ENCODE measurements at regions not wholly inside any gene's neighbourhood (a gene's known extent, or its start where the extent isn't known, plus 50 kb on each side); places are given as distances from the start of the nearest gene placed in this dataset.

GRCh38 chr15:46120713-46121112 is 485.9 kb downstream of the SQOR start:
- no peak for TF ChIP-seq YY1 (IDR thresholded peaks at IDR 0.05; ENCODE audit: low read depth)
- TF ChIP-seq NFIC (IDR thresholded peaks at IDR 0.05): no peak
- TF ChIP-seq ZBTB7A (IDR thresholded peaks at IDR 0.05; ENCODE audit: low read depth): no peak
- no peak for TF ChIP-seq EP300 (IDR thresholded peaks at IDR 0.05; ENCODE audit: borderline replicate concordance)
- TF ChIP-seq FOXM1 (IDR thresholded peaks at IDR 0.05; ENCODE audit: borderline replicate concordance, low read depth): no peak
- TF ChIP-seq, protein P1, sequence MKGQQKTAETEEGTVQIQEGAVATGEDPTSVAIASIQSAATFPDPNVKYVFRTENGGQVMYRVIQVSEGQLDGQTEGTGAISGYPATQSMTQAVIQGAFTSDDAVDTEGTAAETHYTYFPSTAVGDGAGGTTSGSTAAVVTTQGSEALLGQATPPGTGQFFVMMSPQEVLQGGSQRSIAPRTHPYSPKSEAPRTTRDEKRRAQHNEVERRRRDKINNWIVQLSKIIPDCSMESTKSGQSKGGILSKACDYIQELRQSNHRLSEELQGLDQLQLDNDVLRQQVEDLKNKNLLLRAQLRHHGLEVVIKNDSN (IDR thresholded peaks at IDR 0.05): no peak
- no peak for TF ChIP-seq EGR1 (IDR thresholded peaks at IDR 0.05)
- TF ChIP-seq, protein P2, sequence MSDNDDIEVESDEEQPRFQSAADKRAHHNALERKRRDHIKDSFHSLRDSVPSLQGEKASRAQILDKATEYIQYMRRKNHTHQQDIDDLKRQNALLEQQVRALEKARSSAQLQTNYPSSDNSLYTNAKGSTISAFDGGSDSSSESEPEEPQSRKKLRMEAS (IDR thresholded peaks at IDR 0.05): no peak
- TF ChIP-seq TCF12 (IDR thresholded peaks at IDR 0.05; ENCODE audit: low read depth): no peak
- TF ChIP-seq REST (IDR thresholded peaks at IDR 0.05; ENCODE audit: low read depth): no peak

- no peak for TF ChIP-seq TEAD4 (IDR thresholded peaks at IDR 0.05)
Observed at GRCh38 chr15:46121441-46121840, 486.6 kb downstream of the SQOR start.

DNA sequence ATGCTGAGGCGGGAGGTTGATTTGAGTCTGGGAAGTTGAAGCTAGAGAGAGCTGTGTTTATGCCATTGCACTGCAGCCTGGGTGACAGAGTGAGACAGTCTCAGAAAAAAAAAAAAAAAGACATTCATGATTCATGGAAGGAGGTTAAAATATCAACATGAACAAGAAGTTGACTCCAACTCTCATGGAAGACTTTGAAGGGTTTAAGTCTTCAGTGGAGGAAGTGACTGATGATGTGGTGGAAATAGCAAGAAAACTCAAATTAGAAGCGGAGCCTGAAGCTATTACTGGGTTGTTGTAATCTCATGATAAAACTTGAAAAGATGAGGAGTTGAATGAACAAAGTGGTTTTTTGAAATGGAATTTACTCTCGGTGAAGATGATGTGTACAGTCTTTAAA is 491.8 kb downstream of the SQOR start:
- TF ChIP-seq TEAD4 (IDR thresholded peaks at IDR 0.05) (no peak), ZBTB7A (IDR thresholded peaks at IDR 0.05; ENCODE audit: low read depth) (no peak), REST (IDR thresholded peaks at IDR 0.05; ENCODE audit: low read depth) (no peak), YY1 (IDR thresholded peaks at IDR 0.05; ENCODE audit: low read depth) (no peak), CEBPB (IDR thresholded peaks at IDR 0.05) (no peak), FOXM1 (IDR thresholded peaks at IDR 0.05; ENCODE audit: borderline replicate concordance, low read depth) (no peak), EGR1 (IDR thresholded peaks at IDR 0.05) (no peak), EP300 (IDR thresholded peaks at IDR 0.05; ENCODE audit: borderline replicate concordance) (no peak), TCF12 (IDR thresholded peaks at IDR 0.05; ENCODE audit: low read depth) (no peak), NFIC (IDR thresholded peaks at IDR 0.05) (no peak), RAD21 (IDR thresholded peaks at IDR 0.05; ENCODE audit: low read depth) (no peak), CREB1 (IDR thresholded peaks at IDR 0.05; ENCODE audit: low read depth) (no peak), TAF1 (IDR thresholded peaks at IDR 0.05; ENCODE audit: low read depth) (no peak)
- TF ChIP-seq, protein P1 (IDR thresholded peaks at IDR 0.05): no peak
- TF ChIP-seq, protein P2 (IDR thresholded peaks at IDR 0.05): no peak

- TF ChIP-seq ZBTB7A (IDR thresholded peaks at IDR 0.05; ENCODE audit: low read depth) (no peak), NFIC (IDR thresholded peaks at IDR 0.05) (no peak), EP300 (IDR thresholded peaks at IDR 0.05; ENCODE audit: borderline replicate concordance) (no peak), TCF12 (IDR thresholded peaks at IDR 0.05; ENCODE audit: low read depth) (no peak), CEBPB (IDR thresholded peaks at IDR 0.05) (no peak), TEAD4 (IDR thresholded peaks at IDR 0.05) (no peak), REST (IDR thresholded peaks at IDR 0.05; ENCODE audit: low read depth) (no peak), TAF1 (IDR thresholded peaks at IDR 0.05; ENCODE audit: low read depth) (no peak)
- TF ChIP-seq, protein P2 (IDR thresholded peaks at IDR 0.05): no peak
Observed at GRCh38 chr15:46127361-46127874, 492.6 kb downstream of the SQOR start.

DNA sequence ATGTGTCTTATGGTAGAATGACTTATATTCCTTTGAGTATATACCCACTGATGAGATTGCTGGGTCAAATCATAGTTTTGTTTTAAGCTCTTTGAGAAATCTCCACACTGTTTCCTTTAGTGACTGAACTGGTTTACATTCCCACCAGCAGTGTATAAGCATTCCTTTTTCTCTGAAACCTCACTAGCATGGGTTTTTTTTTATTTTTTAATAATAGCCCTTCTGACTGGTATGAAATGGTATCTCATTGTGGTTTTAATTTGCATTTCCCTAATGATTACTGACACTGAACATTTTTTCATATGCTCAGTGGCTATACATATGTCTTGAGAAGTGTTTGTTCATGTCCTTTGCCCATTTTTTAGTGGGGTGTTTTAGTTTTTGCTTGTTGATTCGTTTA is 494.3 kb downstream of the SQOR start:
- TF ChIP-seq ZBTB7A (IDR thresholded peaks at IDR 0.05; ENCODE audit: low read depth): no peak
- no peak for TF ChIP-seq YY1 (IDR thresholded peaks at IDR 0.05; ENCODE audit: low read depth)
- TF ChIP-seq TEAD4 (IDR thresholded peaks at IDR 0.05): no peak
- no peak for TF ChIP-seq FOXM1 (IDR thresholded peaks at IDR 0.05; ENCODE audit: borderline replicate concordance, low read depth)
- TF ChIP-seq TCF12 (IDR thresholded peaks at IDR 0.05; ENCODE audit: low read depth): no peak
- TF ChIP-seq, protein P2 (IDR thresholded peaks at IDR 0.05): no peak
- no peak for TF ChIP-seq NFIC (IDR thresholded peaks at IDR 0.05)
- TF ChIP-seq, protein P1 (IDR thresholded peaks at IDR 0.05): no peak
- no peak for TF ChIP-seq CEBPB (IDR thresholded peaks at IDR 0.05)
- no peak for TF ChIP-seq RAD21 (IDR thresholded peaks at IDR 0.05; ENCODE audit: low read depth)
- no peak for TF ChIP-seq TAF1 (IDR thresholded peaks at IDR 0.05; ENCODE audit: low read depth)
- TF ChIP-seq EP300 (IDR thresholded peaks at IDR 0.05; ENCODE audit: borderline replicate concordance): no peak
- TF ChIP-seq CREB1 (IDR thresholded peaks at IDR 0.05; ENCODE audit: low read depth): no peak
- TF ChIP-seq EGR1 (IDR thresholded peaks at IDR 0.05): no peak
- no peak for TF ChIP-seq REST (IDR thresholded peaks at IDR 0.05; ENCODE audit: low read depth)
